Transverse colon (tissue), 4 donors: ENCODE measurements at regions not wholly inside any gene's neighbourhood (a gene's known extent, or its start where the extent isn't known, plus 50 kb on each side); places are given as distances from the start of the nearest gene placed in this dataset.

Experiments used
- DNase-seq: peaks from one replicate; pipeline ENCODE4 v3.0.0-alpha.2; 2019
- H3K27ac ChIP-seq, 4 donors: fragments of 200-600 bp; sonication (generic); 2 replicates each; pipeline ENCODE4 v1.5.1; 2016 to 2018; ENCODE audit warnings: inconsistent platforms in 4 of 4
- H3K27me3 ChIP-seq: fragments of 200-600 bp; sonication (generic); 2 replicates; pipeline ENCODE4 v1.5.1; 2017; ENCODE audit warnings: inconsistent platforms
- H3K36me3 ChIP-seq, 4 donors: fragments of 200-600 bp; sonication (generic); 2 replicates each; pipeline ENCODE4 v1.5.1; 2017 to 2019; ENCODE audit warnings: inconsistent platforms in 4 of 4
- H3K4me1 ChIP-seq, 4 donors: fragments of 200-600 bp; sonication (generic); 2 replicates each; pipeline ENCODE4 v1.5.1; 2017 to 2020; ENCODE audit warnings: inconsistent platforms in 4 of 4
- H3K4me3 ChIP-seq, 4 donors: fragments of 200-600 bp; sonication (generic); 1 replicate in 1 of 4; 2 replicates in 3 of 4; pipeline versions ENCODE4 v1.5.1 to v1.6.1; 2017 to 2019; ENCODE audit warnings: inconsistent platforms in 4 of 4
- H3K9me3 ChIP-seq, 2 donors: fragments of 200-600 bp; sonication (generic); 2 replicates each; pipeline ENCODE4 v1.5.1; 2017 to 2019; ENCODE audit warnings: inconsistent platforms in 2 of 2
- CTCF ChIP-seq, 5 experiments: fragments of 200-600 bp in 3 of 5; fragments of 450-650 bp in 2 of 5; sonication (generic) in 3 of 5; IDR thresholded peaks; 1 replicate in 2 of 5; 2 replicates in 3 of 5; pipeline ENCODE4 v1.5.1; 2016 to 2017; ENCODE audit warnings: antibody characterized with exemption in 5 of 5, inconsistent platforms in 3 of 5, mild to moderate bottlenecking in 2 of 5, moderate library complexity in 1 of 5
- EP300 ChIP-seq: sonication (generic); formaldehyde crosslinking; IDR thresholded peaks from one replicate; pipeline ENCODE4 v1.6.1; 2017; ENCODE audit warnings: antibody characterized with exemption, low read depth
- POLR2A ChIP-seq: fragments of 450-650 bp; IDR thresholded peaks from one replicate; pipeline ENCODE4 v1.6.1; 2016; ENCODE audit warnings: antibody characterized with exemption, mild to moderate bottlenecking, moderate library complexity
- POLR2AphosphoS5 ChIP-seq, 3 donors: sonication (generic); formaldehyde crosslinking; IDR thresholded peaks; one replicate each; pipeline ENCODE4 v1.6.1; 2016; ENCODE audit warnings: antibody characterized with exemption in 3 of 3
- WGBS, 2 donors: methylation state at CpG; one replicate each; pipeline ENCODE4 v1.1.5; 2018; ENCODE audit warnings: low coverage in 1 of 2; 5-methylcytosine and 5-hydroxymethylcytosine counted together
- in situ Hi-C, 4 donors: fragments of 200-750 bp; cut with MboI; loops; one replicate each; pipeline versions ENCODE4 v1.15.0 to v1.15.1; 2017; ENCODE audit warnings: low sequenced_read_pairs in 3 of 4, low pct_ligation_motif_present in 1 of 4, low pct_unique_long_range_greater_than_20kb in 1 of 4
- intact Hi-C: fragments of 100-400 bp; cut with DNase I; formaldehyde crosslinking; loops from one replicate; pipeline ENCODE4 v1.15.1; 2023; ENCODE audit warnings: low total_unique reads

GRCh38 chr15:26091184-26091583 lies 228.1 kb upstream of the ATP10A start:
- H3K4me1 ChIP-seq: no peaks in the 10 kb centered on the region
- H3K27ac ChIP-seq: no peak overlapping the region
- intact Hi-C loops: no loop called here
- H3K27me3 ChIP-seq: no peaks in the 10 kb centered on the region
- DNase-seq: no peak
- in situ Hi-C loops: loop anchor here in 1 of 4 donors (25.0 kb wide), 2 partner anchors 229 to 654 kb away; partner anchors contain the start of genes ATP10A and UBE3A
- WGBS, 2 donors: 68 to 75% methylated on average over 2 to 4 of the region's 4 CpGs
- no peaks in the 10 kb centered on the region for H3K36me3 ChIP-seq
- no peak for TF ChIP-seq CTCF (IDR thresholded peaks at IDR 0.05)
- TF ChIP-seq POLR2AphosphoS5 (IDR thresholded peaks at IDR 0.05): no peak
- TF ChIP-seq EP300: no peak
- no peak for TF ChIP-seq POLR2A
- no peaks in the 10 kb centered on the region for H3K9me3 ChIP-seq
- H3K4me3 ChIP-seq: no peak overlapping the region

- no peak for DNase-seq
- intact Hi-C loops: no loop called here
- no peaks in the 10 kb centered on the region for H3K27me3 ChIP-seq
- 92 to 95% methylated on average over 2 of the region's 2 CpGs for WGBS, 2 donors
- TF ChIP-seq POLR2A (no peak), EP300 (no peak), POLR2AphosphoS5 (IDR thresholded peaks at IDR 0.05) (no peak), CTCF (IDR thresholded peaks at IDR 0.05) (no peak)
- no peak overlapping the region for H3K4me3 ChIP-seq
- in situ Hi-C loops: loop anchor here in 1 of 4 donors (25.0 kb wide), 2 partner anchors 226 to 651 kb away; partner anchors contain the start of genes ATP10A and UBE3A
- peaks cover 0 to 7% (median 0%) of the 10 kb centered on the region in 4 donors for H3K4me1 ChIP-seq
- H3K27ac ChIP-seq: no peak overlapping the region
- no peaks in the 10 kb centered on the region for H3K36me3 ChIP-seq
- no peaks in the 10 kb centered on the region for H3K9me3 ChIP-seq
Observed at GRCh38 chr15:26087881-26088280, 224.8 kb upstream of the ATP10A start.

- 69 to 74% methylated on average over 4 of the region's 4 CpGs for WGBS, 2 donors
Observed at GRCh38 chr15:26087395-26087794, 224.3 kb upstream of the ATP10A start.

DNA sequence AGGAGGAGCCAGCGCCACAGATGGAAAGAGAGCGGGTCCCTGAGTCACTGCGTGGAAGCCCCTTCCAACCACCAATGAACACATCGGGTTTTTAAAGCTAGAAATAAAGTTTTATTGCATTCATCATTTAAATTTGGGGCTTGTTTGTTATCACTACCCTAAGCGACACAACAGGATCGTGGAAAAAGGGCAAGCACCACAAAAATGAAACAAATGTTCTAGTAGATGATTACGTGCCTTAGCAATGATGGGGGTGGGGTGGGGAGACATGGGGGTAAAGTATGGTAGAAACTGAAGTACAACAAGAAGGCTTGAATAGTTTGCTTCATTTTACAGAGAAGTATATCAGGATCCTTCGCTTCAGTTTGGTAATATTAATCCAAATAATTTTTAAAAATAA lies 221.6 kb upstream of the ATP10A start:
- no peak for DNase-seq
- no peak overlapping the region for H3K4me3 ChIP-seq
- H3K36me3 ChIP-seq: no peaks in the 10 kb centered on the region
- 92 to 94% methylated on average over 6 to 8 of the region's 8 CpGs for WGBS, 2 donors
- in situ Hi-C loops: loop anchor here in 1 of 4 donors (25.0 kb wide), 2 partner anchors 222 to 647 kb away; partner anchors contain the start of genes ATP10A and UBE3A
- no peaks in the 10 kb centered on the region for H3K9me3 ChIP-seq
- H3K27ac ChIP-seq: no peak overlapping the region
- H3K4me1 ChIP-seq: peaks cover 0 to 10% (median 0%) of the 10 kb centered on the region in 4 donors
- H3K27me3 ChIP-seq: no peaks in the 10 kb centered on the region
- intact Hi-C loops: no loop called here
- TF ChIP-seq EP300: no peak
- TF ChIP-seq POLR2A: no peak
- TF ChIP-seq CTCF (IDR thresholded peaks at IDR 0.05): no peak
- TF ChIP-seq POLR2AphosphoS5 (IDR thresholded peaks at IDR 0.05): no peak

More at GRCh38 chr15:26087395-26087794, 224.3 kb upstream of the ATP10A start:
- no peak for DNase-seq
- no peak overlapping the region for H3K27ac ChIP-seq
- TF ChIP-seq POLR2A (no peak), CTCF (IDR thresholded peaks at IDR 0.05) (no peak), EP300 (no peak), POLR2AphosphoS5 (IDR thresholded peaks at IDR 0.05) (no peak)
- in situ Hi-C loops (loop anchor here in 1 of 4 donors (25.0 kb wide), 2 partner anchors 225 to 650 kb away; partner anchors contain the start of genes ATP10A and UBE3A), intact Hi-C loops (no loop called here)
- no peak overlapping the region for H3K4me3 ChIP-seq
- no peaks in the 10 kb centered on the region for H3K9me3 ChIP-seq
- no peaks in the 10 kb centered on the region for H3K36me3 ChIP-seq
- peaks cover 0 to 8% (median 0%) of the 10 kb centered on the region in 4 donors for H3K4me1 ChIP-seq
- H3K27me3 ChIP-seq: no peaks in the 10 kb centered on the region
